CD4-positive, alpha-beta T cell (primary cell): ENCODE measurements at regions not wholly inside any gene's neighbourhood (a gene's known extent, or its start where the extent isn't known, plus 50 kb on each side); places are given as distances from the start of the nearest gene placed in this dataset.

ENCODE experiments used
- ATAC-seq: fragments of 200-7000 bp; cut with Tn5 transposase; one replicate; pipeline ENCODE4 v1.10.0; 2022; ENCODE audit warnings: mild to moderate bottlenecking; ENCODE audit not compliant: poor library complexity
- CTCF ChIA-PET: fragments of 350-600 bp; sonication (Branson Sonifier 250); formaldehyde crosslinking; loops from one replicate; lab custom pipeline; 2021; ENCODE audit warnings: antibody characterized with exemption, inconsistent platforms; lab: Charles Lee
- POLR2A ChIA-PET: fragments of 350-600 bp; sonication (Branson Sonifier 250); formaldehyde crosslinking; loops from one replicate; lab custom pipeline; 2021; ENCODE audit warnings: antibody characterized with exemption, inconsistent platforms; lab: Charles Lee
- DNase-seq, 14 experiments: peaks; one replicate each; pipeline ENCODE4 v3.0.0-alpha.2; 2013 to 2020; ENCODE audit warnings: mixed read lengths in 2 of 14
- H3K27ac ChIP-seq, 2 donors: one replicate each; pipeline versions ENCODE4 v1.5.1 to v1.7.0; 2013; ENCODE audit warnings: low read length in 2 of 2, low read depth in 1 of 2, mild to moderate bottlenecking in 1 of 2
- H3K27me3 ChIP-seq, 2 experiments: 1 replicate in 1 of 2; 2 replicates in 1 of 2; pipeline versions ENCODE4 v1.6.1 to v1.7.0; 2013; ENCODE audit warnings: low read length in 2 of 2, control low read depth in 1 of 2, mild to moderate bottlenecking in 1 of 2, moderate library complexity in 1 of 2; ENCODE audit not compliant: insufficient read depth in 2 of 2, control insufficient read depth in 1 of 2
- H3K36me3 ChIP-seq: one replicate; pipeline ENCODE4 v1.6.1; 2013; ENCODE audit warnings: low read length, control low read depth; ENCODE audit not compliant: insufficient read depth
- H3K4me1 ChIP-seq: one replicate; pipeline ENCODE4 v1.6.1; 2013; ENCODE audit warnings: low read length, control low read depth; ENCODE audit not compliant: insufficient read depth
- H3K4me3 ChIP-seq: one replicate; pipeline ENCODE4 v1.5.1; 2013; ENCODE audit warnings: mild to moderate bottlenecking, low read length, moderate library complexity
- H3K9me3 ChIP-seq, 2 experiments: 1 replicate in 1 of 2; 2 replicates in 1 of 2; pipeline versions ENCODE4 v1.6.1 to v1.7.0; 2013; ENCODE audit warnings: low read length in 2 of 2, mild to moderate bottlenecking in 2 of 2, control low read depth in 1 of 2, moderate library complexity in 1 of 2; ENCODE audit not compliant: control insufficient read depth in 1 of 2, insufficient read depth in 1 of 2
- H3K27ac Mint-ChIP-seq: one replicate; pipeline ENCODE4 v1.8.0; 2020; ENCODE audit warnings: mixed read lengths
- H3K27me3 Mint-ChIP-seq: one replicate; pipeline ENCODE4 v1.8.0; 2021; ENCODE audit warnings: mixed read lengths
- H3K36me3 Mint-ChIP-seq: one replicate; pipeline ENCODE4 v1.8.0; 2021; ENCODE audit warnings: low read depth, mixed read lengths
- H3K4me1 Mint-ChIP-seq: one replicate; pipeline ENCODE4 v1.8.0; 2021; ENCODE audit warnings: low read depth, mixed read lengths
- H3K4me3 Mint-ChIP-seq: one replicate; pipeline ENCODE4 v1.8.0; 2020; ENCODE audit warnings: mild to moderate bottlenecking, mixed read lengths
- H3K9me3 Mint-ChIP-seq: one replicate; pipeline ENCODE4 v1.8.0; 2020; ENCODE audit warnings: mixed read lengths
- CTCF ChIP-seq: fragments of 200-600 bp; IDR thresholded peaks from one replicate; pipeline ENCODE4 v1.8.0; 2022; ENCODE audit warnings: antibody characterized with exemption, mild to moderate bottlenecking
- intact Hi-C, 2 experiments: fragments of 100-400 bp; cut with DNase I in 1 of 2; cut with micrococcal nuclease in 1 of 2; formaldehyde crosslinking; loops; one replicate each; pipeline versions ENCODE4 v1.15.1 to v1.9.0; 2023 to 2025; cut with DNase I, micrococcal nuclease

GRCh38 chr2:67707896-67708295 lies 310.8 kb downstream of the ETAA1 start:
- ATAC-seq (no peak), DNase-seq (no peak)
- H3K4me1 ChIP-seq = no peaks in the 10 kb centered on the region
- POLR2A ChIA-PET = no interaction called here
- no peaks in the 10 kb centered on the region for H3K9me3 ChIP-seq
- no peak overlapping the region for H3K27ac Mint-ChIP-seq
- H3K36me3 ChIP-seq = no peaks in the 10 kb centered on the region
- CTCF ChIA-PET = no interaction called here
- H3K27me3 ChIP-seq = no peaks in the 10 kb centered on the region
- H3K4me1 Mint-ChIP-seq = no peaks in the 10 kb centered on the region
- H3K4me3 Mint-ChIP-seq = no peak overlapping the region
- no peaks in the 10 kb centered on the region for H3K27me3 Mint-ChIP-seq
- no peak overlapping the region for H3K4me3 ChIP-seq
- no peaks in the 10 kb centered on the region for H3K36me3 Mint-ChIP-seq
- intact Hi-C loops = no loop called here
- no peak overlapping the region for H3K27ac ChIP-seq
- TF ChIP-seq CTCF = no peak
- H3K9me3 Mint-ChIP-seq = no peaks in the 10 kb centered on the region

- peaks cover 0 to 4% of the 10 kb centered on the region in 2 experiments for H3K9me3 ChIP-seq
- no peak overlapping the region for H3K27ac ChIP-seq
- no peaks in the 10 kb centered on the region for H3K27me3 Mint-ChIP-seq
- no peak overlapping the region for H3K27ac Mint-ChIP-seq
- no peaks in the 10 kb centered on the region for H3K36me3 Mint-ChIP-seq
- no peak overlapping the region for H3K4me3 Mint-ChIP-seq
- no peaks in the 10 kb centered on the region for H3K9me3 Mint-ChIP-seq
- ChIA-PET CTCF (no interaction called here), POLR2A (no interaction called here)
- no peaks in the 10 kb centered on the region for H3K4me1 Mint-ChIP-seq
- TF ChIP-seq CTCF = no peak
- no peak overlapping the region for H3K4me3 ChIP-seq
- intact Hi-C loops = no loop called here
- no peak for DNase-seq
- H3K36me3 ChIP-seq = no peaks in the 10 kb centered on the region
- H3K27me3 ChIP-seq = no peaks in the 10 kb centered on the region
- no peaks in the 10 kb centered on the region for H3K4me1 ChIP-seq
- ATAC-seq = no peak
Measured at GRCh38 chr2:67709835-67710234, 312.7 kb downstream of the ETAA1 start.

DNA sequence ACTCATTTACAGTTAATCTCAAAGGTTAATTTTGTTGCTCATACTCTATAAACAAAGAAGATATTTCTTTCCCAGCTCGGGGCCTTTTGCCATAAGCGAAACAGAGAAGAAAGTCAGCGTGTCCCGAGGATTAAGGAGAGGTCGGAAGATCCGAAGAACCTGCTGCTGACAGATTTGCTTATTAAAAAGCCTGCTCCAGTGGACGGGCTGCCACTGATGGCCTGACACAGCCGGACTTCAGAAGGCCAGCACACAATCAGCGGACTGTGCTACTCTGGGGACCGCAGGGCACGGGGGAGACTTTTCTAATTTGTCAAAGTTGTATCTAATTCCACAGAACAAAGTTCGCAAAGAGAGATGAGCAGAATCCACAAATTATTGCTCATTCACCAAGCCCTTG lies 315.4 kb downstream of the ETAA1 start:
- ChIA-PET CTCF (no interaction called here), POLR2A (no interaction called here)
- no peak overlapping the region for H3K4me3 ChIP-seq
- ATAC-seq = no peak
- no peak overlapping the region for H3K27ac ChIP-seq
- no peak for TF ChIP-seq CTCF
- no peaks in the 10 kb centered on the region for H3K27me3 ChIP-seq
- intact Hi-C loops = no loop called here
- H3K9me3 ChIP-seq = peaks cover 0 to 4% of the 10 kb centered on the region in 2 experiments
- H3K4me3 Mint-ChIP-seq = no peak overlapping the region
- no peaks in the 10 kb centered on the region for H3K4me1 ChIP-seq
- H3K27ac Mint-ChIP-seq = no peak overlapping the region
- H3K36me3 ChIP-seq = no peaks in the 10 kb centered on the region
- DNase-seq = no peak
- no peaks in the 10 kb centered on the region for H3K4me1 Mint-ChIP-seq
- no peaks in the 10 kb centered on the region for H3K27me3 Mint-ChIP-seq
- no peaks in the 10 kb centered on the region for H3K36me3 Mint-ChIP-seq
- H3K9me3 Mint-ChIP-seq = no peaks in the 10 kb centered on the region
